Mammary epithelial cell (primary cell): ENCODE measurements at regions not wholly inside any gene's neighbourhood (a gene's known extent, or its start where the extent isn't known, plus 50 kb on each side); places are given as distances from the start of the nearest gene placed in this dataset.

Source experiments
- EZH2 ChIP-seq: IDR thresholded peaks from 2 replicates; pipeline ENCODE4 v1.6.1; 2012; ENCODE audit warnings: low read length, inconsistent platforms, borderline replicate concordance
- TF ChIP-seq, protein P1 (sequence below), 2 donors: IDR thresholded peaks in 1 of 2; conservative IDR thresholded peaks in 1 of 2; 2 replicates each; pipeline ENCODE4 v1.5.1; 2011 to 2012; ENCODE audit warnings: inconsistent platforms in 2 of 2, low read length in 2 of 2, mild to moderate bottlenecking in 2 of 2, control low read depth in 1 of 2, low read depth in 1 of 2; ENCODE audit not compliant: insufficient read depth in 1 of 2; ENCODE audit errors: extremely low read depth in 1 of 2

DNA sequence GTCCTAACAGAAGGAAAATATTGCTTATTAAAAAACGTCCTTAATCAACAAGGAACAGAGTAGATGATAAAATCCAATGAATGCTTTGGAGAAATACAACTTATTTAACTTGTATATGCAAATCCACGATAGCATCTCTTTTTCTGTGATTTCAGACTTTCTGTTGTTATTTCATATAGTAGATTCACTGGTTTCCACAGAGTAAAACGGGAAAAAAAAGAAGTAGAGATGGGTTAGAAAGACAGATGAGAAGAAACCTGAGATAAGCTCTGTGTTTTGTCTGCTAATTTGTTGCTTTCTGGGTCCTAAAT is 447.7 kb downstream of the RERGL start:
- TF ChIP-seq, protein P1, sequence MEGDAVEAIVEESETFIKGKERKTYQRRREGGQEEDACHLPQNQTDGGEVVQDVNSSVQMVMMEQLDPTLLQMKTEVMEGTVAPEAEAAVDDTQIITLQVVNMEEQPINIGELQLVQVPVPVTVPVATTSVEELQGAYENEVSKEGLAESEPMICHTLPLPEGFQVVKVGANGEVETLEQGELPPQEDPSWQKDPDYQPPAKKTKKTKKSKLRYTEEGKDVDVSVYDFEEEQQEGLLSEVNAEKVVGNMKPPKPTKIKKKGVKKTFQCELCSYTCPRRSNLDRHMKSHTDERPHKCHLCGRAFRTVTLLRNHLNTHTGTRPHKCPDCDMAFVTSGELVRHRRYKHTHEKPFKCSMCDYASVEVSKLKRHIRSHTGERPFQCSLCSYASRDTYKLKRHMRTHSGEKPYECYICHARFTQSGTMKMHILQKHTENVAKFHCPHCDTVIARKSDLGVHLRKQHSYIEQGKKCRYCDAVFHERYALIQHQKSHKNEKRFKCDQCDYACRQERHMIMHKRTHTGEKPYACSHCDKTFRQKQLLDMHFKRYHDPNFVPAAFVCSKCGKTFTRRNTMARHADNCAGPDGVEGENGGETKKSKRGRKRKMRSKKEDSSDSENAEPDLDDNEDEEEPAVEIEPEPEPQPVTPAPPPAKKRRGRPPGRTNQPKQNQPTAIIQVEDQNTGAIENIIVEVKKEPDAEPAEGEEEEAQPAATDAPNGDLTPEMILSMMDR (conservative IDR thresholded peaks at IDR 0.05 in 1 of 2, IDR thresholded peaks at IDR 0.05 in 1 of 2; ENCODE audit: extremely low read depth in 1 of 2, insufficient read depth in 1 of 2, low read depth in 1 of 2, low read length in 2 of 2), result no peak
- no peak for TF ChIP-seq EZH2
